ENCODE measurements at regions not wholly inside any gene's neighbourhood (a gene's known extent, or its start where the extent isn't known, plus 50 kb on each side); places are given as distances from the start of the nearest gene placed in this dataset.

DNA sequence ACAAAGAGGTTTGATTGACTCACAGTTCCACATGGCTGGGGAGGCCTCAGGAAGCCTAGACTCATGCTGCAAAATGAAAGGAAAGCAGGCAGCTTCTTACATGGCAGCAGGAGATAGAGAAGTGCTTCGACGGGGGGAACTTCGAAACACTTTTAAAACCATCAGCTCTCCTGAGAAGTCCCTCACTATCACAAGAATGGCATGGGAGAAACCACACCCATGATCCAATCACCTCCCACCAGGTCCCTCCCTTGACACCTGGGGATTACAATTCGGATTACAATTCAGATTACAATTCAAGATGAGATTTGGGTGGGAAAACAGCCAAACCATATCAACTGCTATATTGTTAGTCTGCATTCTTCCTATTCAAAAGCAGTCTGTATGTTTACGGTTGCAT, 322.3 kb upstream of the ISL1 start:
- H3K4me1 Mint-ChIP-seq (ENCODE audit: insufficient read depth, unreplicated experiment) = no peaks in the 10 kb centered on the region
- TF ChIP-seq, protein P1, sequence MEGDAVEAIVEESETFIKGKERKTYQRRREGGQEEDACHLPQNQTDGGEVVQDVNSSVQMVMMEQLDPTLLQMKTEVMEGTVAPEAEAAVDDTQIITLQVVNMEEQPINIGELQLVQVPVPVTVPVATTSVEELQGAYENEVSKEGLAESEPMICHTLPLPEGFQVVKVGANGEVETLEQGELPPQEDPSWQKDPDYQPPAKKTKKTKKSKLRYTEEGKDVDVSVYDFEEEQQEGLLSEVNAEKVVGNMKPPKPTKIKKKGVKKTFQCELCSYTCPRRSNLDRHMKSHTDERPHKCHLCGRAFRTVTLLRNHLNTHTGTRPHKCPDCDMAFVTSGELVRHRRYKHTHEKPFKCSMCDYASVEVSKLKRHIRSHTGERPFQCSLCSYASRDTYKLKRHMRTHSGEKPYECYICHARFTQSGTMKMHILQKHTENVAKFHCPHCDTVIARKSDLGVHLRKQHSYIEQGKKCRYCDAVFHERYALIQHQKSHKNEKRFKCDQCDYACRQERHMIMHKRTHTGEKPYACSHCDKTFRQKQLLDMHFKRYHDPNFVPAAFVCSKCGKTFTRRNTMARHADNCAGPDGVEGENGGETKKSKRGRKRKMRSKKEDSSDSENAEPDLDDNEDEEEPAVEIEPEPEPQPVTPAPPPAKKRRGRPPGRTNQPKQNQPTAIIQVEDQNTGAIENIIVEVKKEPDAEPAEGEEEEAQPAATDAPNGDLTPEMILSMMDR (IDR thresholded peaks at IDR 0.05; ENCODE audit: unreplicated experiment) = no peak
- CTCF ChIA-PET = no interaction called here

DNA sequence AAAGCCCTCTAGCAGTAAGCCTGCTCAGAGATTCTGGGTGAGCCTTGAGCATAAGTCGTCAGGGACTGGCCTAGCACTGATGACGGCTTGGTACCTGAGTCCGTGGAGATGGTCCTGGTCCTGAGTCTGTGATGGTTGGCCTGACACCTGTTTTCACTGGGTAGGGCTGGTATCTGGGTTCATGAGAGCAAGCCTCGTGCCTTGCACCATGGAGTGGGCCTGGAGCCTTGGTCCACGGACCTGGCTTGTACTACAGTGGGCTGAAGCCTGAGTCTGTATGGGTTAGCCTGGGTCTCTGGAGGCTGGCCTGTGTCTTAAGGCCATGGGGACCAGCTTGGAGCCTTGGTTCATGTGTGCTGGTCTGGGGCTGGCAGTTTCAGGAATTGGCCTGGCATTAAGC, 310.3 kb upstream of the ISL1 start:
- TF ChIP-seq, protein P1 (IDR thresholded peaks at IDR 0.05; ENCODE audit: unreplicated experiment) = no peak
- H3K27me3 Mint-ChIP-seq (ENCODE audit: insufficient read depth, unreplicated experiment) = no peaks in the 10 kb centered on the region
- BruUV-seq (replicated peaks) = no TSS peak
- DNase-seq (ENCODE audit: unreplicated experiment) = no peak
- intact Hi-C loops (cut with micrococcal nuclease) = no loop called here
- CTCF ChIA-PET = no interaction called here
- no peaks in the 10 kb centered on the region for H3K36me3 Mint-ChIP-seq (ENCODE audit: insufficient read depth, unreplicated experiment)
- H3K9me3 Mint-ChIP-seq (ENCODE audit: unreplicated experiment) = peaks cover 14% of the 10 kb centered on the region
- POLR2A ChIA-PET = no interaction called here
- H3K4me1 Mint-ChIP-seq (ENCODE audit: insufficient read depth, unreplicated experiment) = no peaks in the 10 kb centered on the region
- no peak overlapping the region for H3K4me3 Mint-ChIP-seq (ENCODE audit: unreplicated experiment)
- H3K27ac Mint-ChIP-seq (ENCODE audit: low read depth, unreplicated experiment) = no peak overlapping the region

More for the DNA sequence above, 322.3 kb upstream of the ISL1 start:
- Mint-ChIP-seq H3K4me3 (ENCODE audit: unreplicated experiment) (no peak overlapping the region), H3K9me3 (ENCODE audit: unreplicated experiment) (peaks cover 10% of the 10 kb centered on the region), H3K27me3 (ENCODE audit: insufficient read depth, unreplicated experiment) (no peaks in the 10 kb centered on the region), H3K36me3 (ENCODE audit: insufficient read depth, unreplicated experiment) (no peaks in the 10 kb centered on the region), H3K27ac (ENCODE audit: low read depth, unreplicated experiment) (no peak overlapping the region)
- no peak for DNase-seq (ENCODE audit: unreplicated experiment)
- intact Hi-C loops (cut with micrococcal nuclease) = no loop called here
- POLR2A ChIA-PET = no interaction called here
- BruUV-seq (replicated peaks) = no TSS peak

DNA sequence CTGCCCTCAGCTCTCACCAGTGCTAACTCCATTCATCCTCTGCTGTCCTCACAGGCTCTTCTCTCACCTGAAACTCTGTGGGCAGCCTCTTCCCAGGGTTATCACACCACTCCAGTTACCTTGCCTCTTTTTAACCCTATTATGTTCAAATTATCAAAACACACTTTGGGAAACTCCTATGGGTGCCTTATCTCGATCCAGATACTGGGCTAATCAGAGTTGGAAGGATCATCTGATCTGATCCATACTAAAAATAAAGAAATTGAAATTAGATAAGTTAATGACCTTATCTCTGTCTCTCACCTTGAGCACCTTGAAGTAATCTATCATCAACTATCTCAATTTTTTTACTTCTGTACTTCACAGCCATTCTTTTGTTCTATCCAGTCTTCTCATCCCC, 300.5 kb upstream of the ISL1 start:
- Mint-ChIP-seq H3K36me3 (ENCODE audit: insufficient read depth, unreplicated experiment) (no peaks in the 10 kb centered on the region), H3K27ac (ENCODE audit: low read depth, unreplicated experiment) (no peak overlapping the region), H3K27me3 (ENCODE audit: insufficient read depth, unreplicated experiment) (peaks cover 24% of the 10 kb centered on the region), H3K4me1 (ENCODE audit: insufficient read depth, unreplicated experiment) (no peaks in the 10 kb centered on the region), H3K4me3 (ENCODE audit: unreplicated experiment) (no peak overlapping the region), H3K9me3 (ENCODE audit: unreplicated experiment) (no peaks in the 10 kb centered on the region)
- DNase-seq (ENCODE audit: unreplicated experiment) = no peak
- ChIA-PET POLR2A (no interaction called here), CTCF (no interaction called here)
- TF ChIP-seq, protein P1 (IDR thresholded peaks at IDR 0.05; ENCODE audit: unreplicated experiment) = no peak
- BruUV-seq (replicated peaks) = no TSS peak
- intact Hi-C loops (cut with micrococcal nuclease) = no loop called here

DNA sequence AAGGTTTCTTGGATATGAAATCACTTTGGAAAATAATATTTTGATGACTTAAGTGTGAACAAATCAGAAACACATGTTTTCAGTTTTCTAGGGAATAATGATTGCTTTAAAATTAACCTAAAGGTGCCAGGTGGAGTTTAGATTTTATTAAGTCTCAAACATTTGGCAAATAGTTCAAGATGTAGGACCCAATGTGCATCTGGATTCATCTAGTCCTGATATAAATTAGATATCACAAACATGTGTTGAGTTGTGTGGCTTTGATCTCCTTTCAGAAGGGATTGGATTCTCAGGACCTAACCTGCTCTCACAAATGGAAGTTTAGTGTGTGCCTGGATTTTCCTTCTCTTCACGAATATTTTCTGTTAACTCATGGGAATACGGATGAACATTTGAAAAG, 291.4 kb upstream of the ISL1 start:
- H3K9me3 Mint-ChIP-seq (ENCODE audit: unreplicated experiment) = no peaks in the 10 kb centered on the region
- peaks cover 62% of the 10 kb centered on the region for H3K27me3 Mint-ChIP-seq (ENCODE audit: insufficient read depth, unreplicated experiment)
- intact Hi-C loops (cut with micrococcal nuclease) = no loop called here
- H3K4me3 Mint-ChIP-seq (ENCODE audit: unreplicated experiment) = no peak overlapping the region
- TF ChIP-seq, protein P1 (IDR thresholded peaks at IDR 0.05; ENCODE audit: unreplicated experiment) = no peak
- CTCF ChIA-PET = no interaction called here
- DNase-seq (ENCODE audit: unreplicated experiment) = no peak
- BruUV-seq (replicated peaks) = no TSS peak
- no peaks in the 10 kb centered on the region for H3K4me1 Mint-ChIP-seq (ENCODE audit: insufficient read depth, unreplicated experiment)
- H3K36me3 Mint-ChIP-seq (ENCODE audit: insufficient read depth, unreplicated experiment) = no peaks in the 10 kb centered on the region
- no peak overlapping the region for H3K27ac Mint-ChIP-seq (ENCODE audit: low read depth, unreplicated experiment)
- POLR2A ChIA-PET = no interaction called here

Data from MCF 10A (cell line).